Activated T-cell treated with anti-CD3 and anti-CD28 coated beads for 24 hours (primary cell): ENCODE measurements at regions not wholly inside any gene's neighbourhood (a gene's known extent, or its start where the extent isn't known, plus 50 kb on each side); places are given as distances from the start of the nearest gene placed in this dataset.

Experiments
- DNase-seq: peaks from one replicate; pipeline ENCODE4 v3.0.0-alpha.2; 2020; ENCODE audit warnings: low read depth

DNA sequence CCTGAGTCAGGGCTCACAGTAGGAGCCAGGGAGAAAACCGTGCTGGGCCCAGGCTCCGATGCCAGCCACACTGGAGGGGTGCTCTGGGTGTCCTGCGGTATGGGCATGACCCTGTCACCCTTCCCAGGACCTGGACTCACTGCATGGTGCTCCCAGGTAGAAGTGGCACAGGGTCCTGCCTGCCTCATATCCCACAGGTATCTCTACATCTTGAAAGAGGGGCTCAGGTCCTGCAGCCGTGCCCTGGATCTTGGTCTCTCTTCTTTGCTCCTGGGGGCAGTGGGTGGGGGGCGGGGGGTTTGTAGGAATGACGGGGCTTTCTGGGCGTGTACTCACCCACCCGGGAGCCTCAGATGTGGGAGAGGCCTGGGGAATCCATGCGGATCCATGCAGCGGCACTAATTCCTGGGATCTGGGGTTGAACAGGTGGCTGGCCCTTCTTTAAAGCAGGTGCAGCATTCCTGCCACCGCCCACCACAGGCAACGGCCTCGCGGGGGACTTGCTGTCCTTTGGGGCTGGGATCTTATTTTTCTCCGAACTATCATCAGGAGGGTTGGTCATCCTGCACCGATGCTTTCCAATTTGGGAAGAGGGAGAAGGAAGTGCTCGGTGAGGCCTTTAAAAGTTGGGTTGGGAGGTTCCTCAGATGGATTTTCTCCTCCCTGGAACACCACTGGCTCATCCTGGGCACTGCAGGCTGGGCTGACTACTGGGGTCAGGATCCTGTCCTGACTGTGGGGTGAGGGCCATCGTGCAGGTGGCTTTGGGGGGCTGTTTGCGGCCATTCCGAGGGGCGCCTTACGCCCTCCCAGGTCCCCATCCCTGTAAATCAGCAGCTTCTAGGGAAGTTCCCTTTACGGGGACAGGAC lies 886.4 kb downstream of the BRD1 start:
- no peak for DNase-seq

- no peak for DNase-seq
Measured at GRCh38 chr22:48940266-48941032, 887.2 kb downstream of the BRD1 start.

DNA sequence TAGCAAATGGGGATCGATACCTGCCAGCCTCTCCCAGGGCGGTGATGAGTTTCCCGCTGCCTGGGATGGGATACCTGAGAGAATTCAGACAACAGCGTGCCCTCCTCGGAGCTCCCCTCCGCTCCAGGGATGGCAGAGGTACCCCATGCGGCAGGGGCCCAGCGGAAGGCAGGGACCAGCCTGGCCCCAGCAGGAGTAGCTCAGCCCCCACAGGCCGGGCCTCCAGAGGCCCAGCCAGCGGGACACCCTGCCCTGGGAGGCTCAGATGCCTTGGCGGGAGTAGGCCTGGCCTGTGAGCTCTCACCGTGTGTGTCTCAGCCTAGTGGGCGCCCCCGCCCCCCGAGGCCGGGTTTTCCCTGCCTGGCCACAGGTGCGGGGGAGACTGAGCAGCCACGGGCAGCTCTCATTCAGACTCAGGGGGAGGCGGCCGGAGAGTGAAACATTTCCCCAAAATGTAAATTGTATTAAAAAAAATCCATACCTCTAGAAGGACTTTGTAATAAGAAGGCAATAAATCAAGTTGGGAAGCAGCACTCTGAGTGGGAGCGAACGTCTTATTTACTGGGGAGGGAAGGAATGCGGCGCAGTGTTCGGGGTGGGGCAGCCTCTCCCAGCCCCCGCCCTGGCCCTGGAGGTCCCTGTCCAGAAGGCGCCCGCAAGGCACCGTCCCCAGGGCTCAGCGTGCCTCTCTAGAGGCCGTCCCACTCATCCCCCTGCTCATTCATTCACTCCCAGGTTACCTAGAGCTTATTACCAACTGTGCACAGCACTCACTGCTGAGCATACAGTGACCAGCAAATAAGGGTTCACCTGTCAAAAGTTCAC lies 888.0 kb downstream of the BRD1 start:
- no peak for DNase-seq

GRCh38 chr22:48938741-48939140 lies 888.9 kb downstream of the BRD1 start:
- DNase-seq = no peak

- DNase-seq = no peak
Measured at GRCh38 chr22:48937032-48937639, 890.5 kb downstream of the BRD1 start.

GRCh38 chr22:48936391-48936790 lies 891.3 kb downstream of the BRD1 start:
- DNase-seq = no peak

GRCh38 chr22:48934446-48934845 lies 893.2 kb downstream of the BRD1 start:
- no peak for DNase-seq

- DNase-seq = no peak
Measured at GRCh38 chr22:48931452-48931851, 896.2 kb downstream of the BRD1 start.

DNA sequence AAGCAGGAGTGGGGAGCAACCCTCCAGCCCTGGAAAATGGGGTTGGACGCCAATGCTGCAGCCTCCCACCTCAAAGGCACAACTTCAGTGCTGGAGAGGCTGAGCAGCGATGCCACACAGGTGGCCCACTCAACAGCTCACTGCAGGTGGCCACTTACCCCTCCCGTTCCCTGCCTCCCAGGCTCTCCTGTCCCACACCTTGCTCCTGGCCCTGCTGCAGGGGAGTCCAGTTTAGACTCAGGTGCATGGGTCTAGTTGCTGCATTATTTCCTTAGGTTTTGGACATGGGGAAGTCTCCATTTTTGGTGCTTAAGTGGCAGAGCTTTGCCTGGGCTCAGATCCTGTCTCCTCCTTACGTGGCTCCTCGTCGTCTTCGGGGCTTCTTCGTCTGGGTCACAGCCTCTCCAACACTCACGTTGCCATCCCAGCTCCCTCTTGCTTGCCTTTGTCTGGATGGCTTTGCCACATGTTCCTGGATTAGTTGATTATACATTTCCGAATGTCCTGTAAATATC lies 898.3 kb downstream of the BRD1 start:
- no peak for DNase-seq

DNA sequence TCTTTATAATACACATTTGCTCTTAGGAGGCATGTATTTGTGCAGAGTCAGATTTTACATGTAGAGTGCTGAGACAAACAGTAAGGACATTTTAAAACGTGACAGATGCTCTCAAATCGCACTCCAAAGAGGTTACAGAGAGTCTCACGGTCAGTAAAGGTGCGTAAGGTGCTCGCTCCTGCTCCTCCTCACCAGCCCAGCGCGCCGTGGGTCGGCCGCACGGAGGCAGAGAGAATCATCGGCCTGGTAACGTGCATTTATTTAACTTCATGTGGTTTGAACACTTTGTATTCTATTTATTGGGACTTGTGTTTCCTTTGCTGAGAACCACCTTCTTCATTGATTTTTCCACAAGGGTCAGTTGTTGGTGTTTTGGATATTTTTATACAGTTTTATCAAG lies 900.1 kb downstream of the BRD1 start:
- DNase-seq = no peak

DNA sequence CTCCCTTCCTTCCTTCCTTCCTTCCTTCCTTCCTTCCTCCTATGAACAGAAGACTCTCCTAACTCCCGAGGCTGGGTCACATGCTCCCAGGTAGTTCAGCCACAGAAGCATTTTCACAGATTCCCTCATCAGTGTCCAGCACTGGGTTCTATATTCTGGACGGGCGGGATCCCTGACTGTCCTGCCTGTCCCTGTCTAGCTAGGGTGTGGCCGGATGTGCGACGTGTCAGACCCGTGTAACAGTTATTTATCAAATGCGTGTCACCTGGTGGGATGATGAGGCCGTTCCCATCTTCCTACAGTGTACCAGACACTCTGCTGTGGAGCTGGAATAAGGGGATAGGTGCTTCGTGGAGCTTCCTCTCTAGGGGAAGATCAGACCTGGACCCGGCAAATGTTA lies 901.0 kb downstream of the BRD1 start:
- no peak for DNase-seq

DNA sequence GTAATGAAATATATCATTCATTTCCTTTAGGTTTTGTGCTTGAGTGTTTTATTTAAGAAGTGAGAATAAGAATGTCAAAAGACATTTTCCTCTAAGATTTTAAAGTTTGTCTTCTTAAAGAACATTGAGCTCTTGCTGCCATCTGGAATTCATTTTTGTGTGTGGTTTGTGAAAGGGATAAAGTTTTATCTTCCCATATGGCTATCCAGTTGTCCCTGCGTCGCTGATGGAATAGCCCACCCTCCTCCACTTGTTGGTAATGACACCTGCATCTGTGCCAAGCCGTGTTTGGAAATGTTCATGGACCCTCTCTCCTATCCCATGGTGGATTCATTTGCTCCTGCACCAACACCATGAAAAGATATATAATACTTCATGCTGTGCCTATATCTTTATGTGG lies 901.5 kb downstream of the BRD1 start:
- no peak for DNase-seq

DNA sequence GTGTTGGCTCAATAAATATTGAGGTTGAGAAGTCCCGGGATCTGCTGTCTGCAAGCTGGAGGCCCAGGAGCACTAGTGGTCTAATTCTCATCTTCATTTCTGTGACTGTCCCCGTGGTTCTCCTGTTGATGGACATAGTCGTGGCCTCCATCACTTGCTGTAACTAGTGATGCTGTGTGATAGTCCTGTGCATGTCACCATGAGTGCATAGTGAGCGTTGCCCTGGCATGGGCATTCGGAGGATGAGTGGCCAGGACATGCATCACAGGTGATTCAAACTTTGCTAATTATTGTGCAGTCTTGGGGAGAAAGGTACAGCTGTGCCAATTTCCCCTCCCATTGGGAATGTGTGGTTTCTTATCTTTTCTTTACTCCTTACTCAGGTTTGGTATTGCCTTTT lies 902.2 kb downstream of the BRD1 start:
- no peak for DNase-seq

- no peak for DNase-seq
Measured at GRCh38 chr22:48923996-48924395, 903.7 kb downstream of the BRD1 start.

- DNase-seq = no peak
Measured at GRCh38 chr22:48923165-48923865, 904.4 kb downstream of the BRD1 start.

GRCh38 chr22:48921411-48921903 lies 906.2 kb downstream of the BRD1 start:
- no peak for DNase-seq

- no peak for DNase-seq
Measured at GRCh38 chr22:48920776-48921241, 906.9 kb downstream of the BRD1 start.

GRCh38 chr22:48919851-48920589 lies 907.7 kb downstream of the BRD1 start:
- no peak for DNase-seq

DNA sequence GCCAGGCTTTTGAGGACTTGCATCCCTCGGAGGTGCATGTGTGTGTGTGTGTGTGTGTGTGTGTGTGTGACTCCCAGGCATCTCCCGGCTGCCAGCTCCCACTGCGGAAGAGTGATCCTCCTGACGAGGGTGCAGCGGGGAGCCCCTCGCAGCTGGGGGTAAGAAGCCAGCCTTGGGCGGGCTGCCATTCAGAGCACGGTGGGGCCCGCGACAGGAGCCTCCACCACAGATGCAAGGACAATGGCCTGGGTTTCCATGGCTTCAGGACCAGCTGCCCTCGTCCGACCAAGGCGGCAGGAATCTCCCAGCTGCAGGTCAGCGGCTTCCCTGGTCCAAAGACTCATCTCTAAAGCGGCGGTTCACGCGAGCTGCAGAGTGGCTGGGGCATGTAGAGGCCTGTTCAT lies 908.5 kb downstream of the BRD1 start:
- no peak for DNase-seq

GRCh38 chr22:48918585-48919186 lies 909.0 kb downstream of the BRD1 start:
- no peak for DNase-seq
